Thyroid gland (tissue), 4 donors: ENCODE measurements at regions not wholly inside any gene's neighbourhood (a gene's known extent, or its start where the extent isn't known, plus 50 kb on each side); places are given as distances from the start of the nearest gene placed in this dataset.

Experiments
- CTCF ChIP-seq, 6 experiments: fragments of 200-600 bp in 3 of 6; fragments of 450-650 bp in 3 of 6; sonication (generic) in 3 of 6; IDR thresholded peaks; one replicate each; pipeline ENCODE4 v1.5.1; 2016 to 2019; ENCODE audit warnings: antibody characterized with exemption in 6 of 6, mild to moderate bottlenecking in 2 of 6, inconsistent platforms in 1 of 6, moderate library complexity in 1 of 6
- POLR2A ChIP-seq, 2 donors: fragments of 450-650 bp; IDR thresholded peaks; one replicate each; pipeline ENCODE4 v1.6.1; 2017; ENCODE audit warnings: antibody characterized with exemption in 2 of 2, mild to moderate bottlenecking in 2 of 2, moderate library complexity in 1 of 2

GRCh38 chrX:113586281-113586898 lies 745.8 kb upstream of the AMOT start:
- TF ChIP-seq POLR2A (IDR thresholded peaks at IDR 0.05) (no peak), CTCF (IDR thresholded peaks at IDR 0.05) (no peak)
